ENCODE measurements at regions not wholly inside any gene's neighbourhood (a gene's known extent, or its start where the extent isn't known, plus 50 kb on each side); places are given as distances from the start of the nearest gene placed in this dataset.

DNA sequence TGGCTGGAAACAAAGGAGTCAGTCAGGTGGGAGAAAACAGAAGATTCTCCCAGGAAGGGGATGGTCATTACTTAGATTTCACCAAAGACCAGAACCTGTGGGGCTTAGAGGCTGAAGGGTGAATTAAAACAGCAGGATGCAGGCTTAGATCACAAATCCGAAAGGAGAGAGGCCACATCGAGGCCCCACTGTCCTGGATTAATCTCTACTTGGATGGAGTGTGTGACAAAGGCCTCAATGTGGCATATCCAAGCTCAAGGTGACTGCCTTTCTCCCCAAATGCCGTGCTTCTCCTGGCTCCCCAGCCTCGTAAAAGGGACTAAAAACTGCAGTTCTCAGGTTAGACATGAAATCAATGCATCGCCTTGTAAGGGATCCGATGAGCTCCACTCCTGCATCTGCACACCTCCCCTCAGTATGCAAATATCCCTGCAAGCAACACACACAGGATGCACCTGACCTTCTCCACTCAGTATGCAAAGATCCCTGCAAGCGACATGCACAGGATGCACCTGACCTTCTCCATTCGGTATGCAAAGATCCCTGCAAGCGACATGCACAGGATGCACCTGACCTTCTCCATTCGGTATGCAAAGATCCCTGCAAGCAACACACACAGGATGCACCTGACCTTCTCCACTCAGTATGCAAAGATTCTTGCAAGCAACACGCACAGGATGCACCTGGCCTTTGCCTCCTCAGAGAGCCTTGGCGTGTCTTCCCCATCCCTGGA is 447.4 kb downstream of the BRD1 start:
- TF ChIP-seq, protein P1, sequence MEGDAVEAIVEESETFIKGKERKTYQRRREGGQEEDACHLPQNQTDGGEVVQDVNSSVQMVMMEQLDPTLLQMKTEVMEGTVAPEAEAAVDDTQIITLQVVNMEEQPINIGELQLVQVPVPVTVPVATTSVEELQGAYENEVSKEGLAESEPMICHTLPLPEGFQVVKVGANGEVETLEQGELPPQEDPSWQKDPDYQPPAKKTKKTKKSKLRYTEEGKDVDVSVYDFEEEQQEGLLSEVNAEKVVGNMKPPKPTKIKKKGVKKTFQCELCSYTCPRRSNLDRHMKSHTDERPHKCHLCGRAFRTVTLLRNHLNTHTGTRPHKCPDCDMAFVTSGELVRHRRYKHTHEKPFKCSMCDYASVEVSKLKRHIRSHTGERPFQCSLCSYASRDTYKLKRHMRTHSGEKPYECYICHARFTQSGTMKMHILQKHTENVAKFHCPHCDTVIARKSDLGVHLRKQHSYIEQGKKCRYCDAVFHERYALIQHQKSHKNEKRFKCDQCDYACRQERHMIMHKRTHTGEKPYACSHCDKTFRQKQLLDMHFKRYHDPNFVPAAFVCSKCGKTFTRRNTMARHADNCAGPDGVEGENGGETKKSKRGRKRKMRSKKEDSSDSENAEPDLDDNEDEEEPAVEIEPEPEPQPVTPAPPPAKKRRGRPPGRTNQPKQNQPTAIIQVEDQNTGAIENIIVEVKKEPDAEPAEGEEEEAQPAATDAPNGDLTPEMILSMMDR (IDR thresholded peaks at IDR 0.05), result no peak
- no peak for TF ChIP-seq POLR2A (IDR thresholded peaks at IDR 0.05)

All from esophagus squamous epithelium (tissue), 4 donors.